CD14-positive monocyte (primary cell): ENCODE measurements at regions not wholly inside any gene's neighbourhood (a gene's known extent, or its start where the extent isn't known, plus 50 kb on each side); places are given as distances from the start of the nearest gene placed in this dataset.
A peak's percentile ranks its signal among the peaks of the same experiment; 100 is the strongest.

Experiments
- DNase-seq, 3 donors: peaks; one replicate each; pipeline ENCODE4 v3.0.0-alpha.2; 2011 to 2022
- H2AFZ ChIP-seq: 2 replicates; pipeline ENCODE4 v1.6.0; 2012; ENCODE audit warnings: mild to moderate bottlenecking, low read depth, low read length, inconsistent platforms; ENCODE audit not compliant: insufficient read depth, poor library complexity, severe bottlenecking
- H3K27ac ChIP-seq, 2 donors: 1 replicate in 1 of 2; 2 replicates in 1 of 2; pipeline ENCODE4 v1.5.1; 2012 to 2013; ENCODE audit warnings: low read length in 2 of 2, control low read depth in 1 of 2, inconsistent platforms in 1 of 2, low read depth in 1 of 2, mild to moderate bottlenecking in 1 of 2
- H3K27me3 ChIP-seq, 2 donors: one replicate each; pipeline versions ENCODE4 v1.6.0 to v1.6.1; 2011 to 2013; ENCODE audit warnings: low read length in 2 of 2; ENCODE audit not compliant: control insufficient read depth in 2 of 2, insufficient read depth in 2 of 2
- H3K36me3 ChIP-seq, 2 donors: replicated peaks in 1 of 2; 1 replicate in 1 of 2; 2 replicates in 1 of 2; pipeline versions ENCODE4 v1.5.1 to v1.6.1; 2012 to 2013; ENCODE audit warnings: low read length in 2 of 2, control low read depth in 1 of 2, inconsistent platforms in 1 of 2, mild to moderate bottlenecking in 1 of 2; ENCODE audit not compliant: insufficient read depth in 2 of 2, control insufficient read depth in 1 of 2
- H3K4me1 ChIP-seq, 2 donors: 1 replicate in 1 of 2; 2 replicates in 1 of 2; pipeline versions ENCODE4 v1.5.1 to v1.6.1; 2012 to 2013; ENCODE audit warnings: low read length in 2 of 2, control low read depth in 1 of 2, inconsistent platforms in 1 of 2, mild to moderate bottlenecking in 1 of 2, moderate library complexity in 1 of 2; ENCODE audit not compliant: insufficient read depth in 2 of 2, control insufficient read depth in 1 of 2
- H3K4me2 ChIP-seq: replicated peaks from 2 replicates; pipeline ENCODE3; 2012; ENCODE audit warnings: low read length, moderate library complexity, mild to moderate bottlenecking; ENCODE audit not compliant: poor library complexity, severe bottlenecking; ENCODE audit errors: extremely low read depth
- H3K4me3 ChIP-seq, 3 experiments: fragments of 200-600 bp in 1 of 3; sonication (generic) in 1 of 3; replicated peaks in 1 of 3; 1 replicate in 2 of 3; 2 replicates in 1 of 3; pipeline ENCODE4 v1.5.1; 2011 to 2013; ENCODE audit warnings: low read length in 3 of 3, mild to moderate bottlenecking in 3 of 3, control low read depth in 2 of 3, low read depth in 2 of 3, inconsistent platforms in 1 of 3, moderate library complexity in 1 of 3
- H3K79me2 ChIP-seq: 2 replicates; pipeline ENCODE4 v1.6.0; 2012; ENCODE audit warnings: mild to moderate bottlenecking, control low read depth, inconsistent platforms, low read length, moderate library complexity; ENCODE audit not compliant: insufficient read depth
- H3K9ac ChIP-seq: 2 replicates; pipeline ENCODE4 v1.6.0; 2017; ENCODE audit warnings: low read length, mild to moderate bottlenecking; ENCODE audit not compliant: insufficient read depth, poor library complexity, severe bottlenecking
- H3K9me3 ChIP-seq, 2 donors: replicated peaks in 1 of 2; 1 replicate in 1 of 2; 2 replicates in 1 of 2; pipeline versions ENCODE4 v1.5.1 to v1.6.1; 2012 to 2013; ENCODE audit warnings: low read length in 2 of 2, control low read depth in 1 of 2; ENCODE audit not compliant: control insufficient read depth in 1 of 2, insufficient read depth in 1 of 2
- H4K20me1 ChIP-seq: 2 replicates; pipeline ENCODE4 v1.6.0; 2012; ENCODE audit warnings: mild to moderate bottlenecking, low read length, control low read depth, moderate library complexity; ENCODE audit not compliant: insufficient read depth
- H3K27ac Mint-ChIP-seq, 7 donors: one replicate each; pipeline ENCODE4 v1.8.0; 2020; ENCODE audit warnings: mild to moderate bottlenecking in 7 of 7, mixed read lengths in 7 of 7, moderate library complexity in 6 of 7, inconsistent platforms in 2 of 7
- H3K27me3 Mint-ChIP-seq, 3 donors: one replicate each; pipeline ENCODE4 v1.8.0; 2021 to 2022; ENCODE audit warnings: low read depth in 3 of 3, mild to moderate bottlenecking in 3 of 3, mixed read lengths in 3 of 3, moderate library complexity in 3 of 3, inconsistent platforms in 1 of 3
- H3K36me3 Mint-ChIP-seq, 2 donors: one replicate each; pipeline ENCODE4 v1.8.0; 2020; ENCODE audit warnings: mixed read lengths in 2 of 2, inconsistent platforms in 1 of 2, mild to moderate bottlenecking in 1 of 2
- H3K4me1 Mint-ChIP-seq: one replicate; pipeline ENCODE4 v1.8.0; 2020; ENCODE audit warnings: mild to moderate bottlenecking, mixed read lengths
- H3K4me3 Mint-ChIP-seq, 2 donors: one replicate each; pipeline ENCODE4 v1.8.0; 2020; ENCODE audit warnings: mild to moderate bottlenecking in 2 of 2, mixed read lengths in 2 of 2, moderate library complexity in 1 of 2
- H3K9me3 Mint-ChIP-seq, 7 donors: one replicate each; pipeline ENCODE4 v1.8.0; 2020 to 2022; ENCODE audit warnings: mixed read lengths in 7 of 7, mild to moderate bottlenecking in 6 of 7, moderate library complexity in 6 of 7, inconsistent platforms in 2 of 7
- WGBS: methylation state at CpG from one replicate; pipeline ENCODE4 v1.1.5; 2013; ENCODE audit warnings: missing lambda C conversion rate; ENCODE audit not compliant: insufficient coverage; 5-methylcytosine and 5-hydroxymethylcytosine counted together
- intact Hi-C, 2 donors: fragments of 100-400 bp; cut with micrococcal nuclease; formaldehyde crosslinking; loops; one replicate each; pipeline versions ENCODE4 v1.15.0 to v1.15.1; 2023
- TF ChIP-seq, protein P1 (sequence below): fragments of 200-600 bp; IDR thresholded peaks from one replicate; pipeline ENCODE4 v1.8.0; 2022; ENCODE audit warnings: antibody characterized with exemption, mild to moderate bottlenecking

DNA sequence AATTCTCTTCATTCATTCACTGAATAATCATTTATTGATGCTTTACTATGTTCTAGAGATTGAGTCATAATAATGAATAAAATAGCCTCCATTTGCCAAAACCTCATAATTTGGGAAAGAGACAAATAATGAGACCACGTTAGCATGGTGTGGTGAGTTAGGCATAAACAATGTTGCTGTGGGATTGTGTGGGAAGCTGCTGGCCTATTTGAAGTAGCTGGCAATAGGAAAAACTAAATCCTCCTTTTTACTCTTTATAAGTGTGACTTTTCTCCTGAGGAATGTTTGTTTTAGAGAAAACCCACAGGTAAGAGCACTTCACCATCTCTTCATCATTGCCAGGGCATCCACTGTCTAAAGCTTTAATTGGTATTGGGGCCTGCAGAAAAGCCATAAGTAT, 95.3 kb downstream of the AREG start:
- peaks cover 23 to 30% of the 10 kb centered on the region in 2 donors for H3K4me1 ChIP-seq
- H3K9me3 Mint-ChIP-seq = no peaks in the 10 kb centered on the region
- no peaks in the 10 kb centered on the region for H3K36me3 Mint-ChIP-seq
- no peak for DNase-seq
- no peak overlapping the region for H3K4me2 ChIP-seq
- no peak overlapping the region for H3K4me3 ChIP-seq
- H3K27ac ChIP-seq = no peak overlapping the region
- H2AFZ ChIP-seq = no peak overlapping the region
- intact Hi-C loops = loop anchor here in 1 of 2 donors (10.0 kb wide), 1 partner anchor 125 kb away; no protein-coding TSS in a partner anchor
- H3K4me1 Mint-ChIP-seq = peaks cover 14% of the 10 kb centered on the region
- no peak overlapping the region for H3K4me3 Mint-ChIP-seq
- H3K27ac Mint-ChIP-seq = no peak overlapping the region
- H3K79me2 ChIP-seq = no peaks in the 10 kb centered on the region
- no peak overlapping the region for H3K9ac ChIP-seq
- no peaks in the 10 kb centered on the region for H3K36me3 ChIP-seq
- WGBS = no CpG with 5 or more reads among the region's 1 CpG
- no peaks in the 10 kb centered on the region for H3K27me3 ChIP-seq
- no peaks in the 10 kb centered on the region for H3K27me3 Mint-ChIP-seq
- TF ChIP-seq, protein P1, sequence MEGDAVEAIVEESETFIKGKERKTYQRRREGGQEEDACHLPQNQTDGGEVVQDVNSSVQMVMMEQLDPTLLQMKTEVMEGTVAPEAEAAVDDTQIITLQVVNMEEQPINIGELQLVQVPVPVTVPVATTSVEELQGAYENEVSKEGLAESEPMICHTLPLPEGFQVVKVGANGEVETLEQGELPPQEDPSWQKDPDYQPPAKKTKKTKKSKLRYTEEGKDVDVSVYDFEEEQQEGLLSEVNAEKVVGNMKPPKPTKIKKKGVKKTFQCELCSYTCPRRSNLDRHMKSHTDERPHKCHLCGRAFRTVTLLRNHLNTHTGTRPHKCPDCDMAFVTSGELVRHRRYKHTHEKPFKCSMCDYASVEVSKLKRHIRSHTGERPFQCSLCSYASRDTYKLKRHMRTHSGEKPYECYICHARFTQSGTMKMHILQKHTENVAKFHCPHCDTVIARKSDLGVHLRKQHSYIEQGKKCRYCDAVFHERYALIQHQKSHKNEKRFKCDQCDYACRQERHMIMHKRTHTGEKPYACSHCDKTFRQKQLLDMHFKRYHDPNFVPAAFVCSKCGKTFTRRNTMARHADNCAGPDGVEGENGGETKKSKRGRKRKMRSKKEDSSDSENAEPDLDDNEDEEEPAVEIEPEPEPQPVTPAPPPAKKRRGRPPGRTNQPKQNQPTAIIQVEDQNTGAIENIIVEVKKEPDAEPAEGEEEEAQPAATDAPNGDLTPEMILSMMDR = no peak
- no peaks in the 10 kb centered on the region for H4K20me1 ChIP-seq
- H3K9me3 ChIP-seq = no peaks in the 10 kb centered on the region

DNA sequence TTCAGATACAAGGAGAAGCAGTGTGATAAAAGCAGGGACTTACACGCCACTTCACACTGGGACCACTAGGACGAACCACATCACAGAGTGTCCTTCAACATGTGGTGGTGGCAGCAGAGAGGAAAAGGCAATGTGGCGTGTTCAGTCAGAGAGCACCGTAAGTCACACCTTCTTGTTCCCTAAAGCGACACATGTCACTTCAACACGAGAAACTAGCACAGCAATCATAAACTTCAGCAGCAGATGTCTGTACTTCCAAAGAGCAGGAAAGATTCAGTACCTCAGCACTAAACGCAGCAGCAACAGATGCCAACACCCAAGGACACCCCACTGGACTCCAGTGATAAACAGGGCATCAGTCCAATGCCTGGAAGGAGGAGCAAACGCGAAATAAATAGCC, 96.7 kb downstream of the AREG start:
- Histone ChIP-seq H2AFZ (peak overlapping the region; percentile 46), H3K9ac (no peak overlapping the region)
- H3K36me3 Mint-ChIP-seq = no peaks in the 10 kb centered on the region

More for the DNA sequence above, 96.7 kb downstream of the AREG start:
- Mint-ChIP-seq H3K9me3 (no peaks in the 10 kb centered on the region), H3K27ac (no peak overlapping the region), H3K27me3 (no peaks in the 10 kb centered on the region), H3K4me3 (no peak overlapping the region), H3K4me1 (peaks cover 18% of the 10 kb centered on the region)
- intact Hi-C loops = loop anchor here in 1 of 2 donors (10.0 kb wide), 1 partner anchor 123 kb away; no protein-coding TSS in a partner anchor
- WGBS = 80% methylated on average over 1 of the region's 9 CpGs
- Histone ChIP-seq H3K36me3 (no peaks in the 10 kb centered on the region), H4K20me1 (no peaks in the 10 kb centered on the region), H3K27ac (no peak overlapping the region), H3K9me3 (no peaks in the 10 kb centered on the region), H3K4me2 (no peak overlapping the region), H3K4me3 (no peak overlapping the region), H3K4me1 (peaks cover 28 to 36% of the 10 kb centered on the region in 2 donors), H3K27me3 (no peaks in the 10 kb centered on the region), H3K79me2 (no peaks in the 10 kb centered on the region)
- TF ChIP-seq, protein P1 = no peak
- no peak for DNase-seq
